H1 (cell line): ENCODE measurements at regions not wholly inside any gene's neighbourhood (a gene's known extent, or its start where the extent isn't known, plus 50 kb on each side); places are given as distances from the start of the nearest gene placed in this dataset.

Experiments
- CTCF ChIA-PET: fragments of 300-600 bp; sonication (Branson Sonifier 250); formaldehyde crosslinking; loops from one replicate; lab custom pipeline; 2021; ENCODE audit not compliant: partially characterized antibody; lab: Charles Lee
- POLR2A ChIA-PET: fragments of 300-600 bp; sonication (Branson Sonifier 250); formaldehyde crosslinking; loops from one replicate; lab custom pipeline; 2021; ENCODE audit warnings: inconsistent platforms; ENCODE audit not compliant: partially characterized antibody; lab: Charles Lee
- DNase-seq, 2 experiments: peaks; one replicate each; pipeline versions ENCODE4 v3.0.0 to v3.0.0-alpha.2; 2010 to 2022; ENCODE audit warnings: low spot score in 2 of 2, low read depth in 1 of 2, mixed read lengths in 1 of 2
- FAIRE-seq: peaks from 2 replicates; lab custom pipeline; 2011; peaks lifted over from hg19 to GRCh38; lab: Jason Lieb, UNC
- H2AFZ ChIP-seq: 2 replicates; pipeline ENCODE4 v1.8.1; 2012; ENCODE audit warnings: low read length, inconsistent platforms
- H2AK5ac ChIP-seq: 2 replicates; pipeline ENCODE4 v1.6.1; 2013; ENCODE audit warnings: low read depth, low read length
- H2BK120ac ChIP-seq: replicated peaks from 2 replicates; pipeline ENCODE3; 2013; ENCODE audit warnings: low read depth, low read length, inconsistent platforms
- H2BK12ac ChIP-seq: 2 replicates; pipeline ENCODE4 v1.6.1; 2013; ENCODE audit warnings: low read depth, low read length
- H2BK15ac ChIP-seq: 2 replicates; pipeline ENCODE4 v1.6.1; 2013; ENCODE audit warnings: low read length
- H2BK20ac ChIP-seq: 2 replicates; pipeline ENCODE4 v1.6.1; 2013; ENCODE audit warnings: low read length
- H2BK5ac ChIP-seq: 2 replicates; pipeline ENCODE4 v1.6.1; 2013; ENCODE audit warnings: low read depth, low read length
- H3K14ac ChIP-seq: 2 replicates; pipeline ENCODE4 v1.6.1; 2013; ENCODE audit warnings: inconsistent platforms; ENCODE audit not compliant: insufficient read length
- H3K18ac ChIP-seq: 2 replicates; pipeline ENCODE4 v1.6.1; 2013; ENCODE audit warnings: low read length; ENCODE audit errors: extremely low read depth
- H3K23ac ChIP-seq: 2 replicates; pipeline ENCODE4 v1.6.1; 2013; ENCODE audit warnings: inconsistent platforms; ENCODE audit not compliant: insufficient read length
- H3K23me2 ChIP-seq: 2 replicates; pipeline ENCODE4 v1.6.1; 2013; ENCODE audit warnings: low read depth, low read length
- H3K27ac ChIP-seq: 2 replicates; pipeline ENCODE4 v1.6.1; 2011; ENCODE audit warnings: low read depth, low read length, inconsistent platforms
- H3K27me3 ChIP-seq, 4 experiments: replicated peaks in 1 of 4; 1 replicate in 1 of 4; 2 replicates in 3 of 4; pipeline versions ENCODE4 v1.6.1 to v1.8.1; 2011 to 2013; ENCODE audit warnings: low read length in 3 of 4, mild to moderate bottlenecking in 3 of 4, inconsistent platforms in 2 of 4, mixed read lengths in 2 of 4, moderate library complexity in 1 of 4; ENCODE audit not compliant: control insufficient read depth in 3 of 4, insufficient read depth in 3 of 4; ENCODE audit errors: extremely low read depth in 1 of 4
- H3K36me3 ChIP-seq, 4 experiments: 2 replicates each; pipeline versions ENCODE4 v1.6.1 to v1.8.1; 2011 to 2013; ENCODE audit warnings: mild to moderate bottlenecking in 4 of 4, low read length in 3 of 4, moderate library complexity in 2 of 4, control low read depth in 1 of 4, inconsistent platforms in 1 of 4; ENCODE audit not compliant: insufficient read depth in 4 of 4, control insufficient read depth in 2 of 4
- H3K4ac ChIP-seq: replicated peaks from 2 replicates; pipeline ENCODE3; 2013; ENCODE audit warnings: low read length, low read depth, mixed read lengths, inconsistent platforms; ENCODE audit not compliant: insufficient read length
- H3K4me1 ChIP-seq, 4 experiments: replicated peaks in 1 of 4; 1 replicate in 1 of 4; 2 replicates in 3 of 4; pipeline versions ENCODE4 v1.6.1 to v1.8.1; 2011 to 2013; ENCODE audit warnings: low read length in 3 of 4, inconsistent platforms in 2 of 4, mixed read lengths in 1 of 4; ENCODE audit not compliant: insufficient read depth in 4 of 4, control insufficient read depth in 3 of 4
- H3K4me2 ChIP-seq, 2 experiments: 2 replicates each; pipeline versions ENCODE4 v1.6.1 to v1.8.1; 2011 to 2013; ENCODE audit warnings: low read depth in 2 of 2, low read length in 2 of 2, control low read depth in 1 of 2, inconsistent platforms in 1 of 2, mild to moderate bottlenecking in 1 of 2; ENCODE audit not compliant: insufficient read depth in 1 of 2
- H3K4me3 ChIP-seq, 4 experiments: fragments of 200-600, 300-600 bp in 1 of 4; sonication (generic), shearing (Covaris generic), sonication (Bioruptor Twin) in 1 of 4; 2 replicates each; pipeline versions ENCODE4 v1.5.1 to v1.8.1; 2011 to 2016; ENCODE audit warnings: low read length in 4 of 4, low read depth in 3 of 4, control low read depth in 2 of 4, inconsistent platforms in 2 of 4, mild to moderate bottlenecking in 2 of 4, mixed read lengths in 1 of 4, moderate library complexity in 1 of 4; ENCODE audit not compliant: insufficient read depth in 2 of 4; ENCODE audit errors: extremely low read depth in 1 of 4
- H3K56ac ChIP-seq: replicated peaks from 2 replicates; pipeline ENCODE3; 2013; ENCODE audit warnings: low read depth, mild to moderate bottlenecking, mixed read lengths, low read length, inconsistent platforms; ENCODE audit not compliant: insufficient read length
- H3K79me1 ChIP-seq: 2 replicates; pipeline ENCODE4 v1.6.1; 2013; ENCODE audit warnings: low read depth, low read length, control low read depth
- H3K79me2 ChIP-seq, 2 experiments: 2 replicates each; pipeline versions ENCODE4 v1.6.1 to v1.8.1; 2012 to 2013; ENCODE audit warnings: low read length in 2 of 2, mild to moderate bottlenecking in 2 of 2, inconsistent platforms in 1 of 2; ENCODE audit not compliant: insufficient read depth in 2 of 2, control insufficient read depth in 1 of 2
- H3K9ac ChIP-seq, 4 experiments: replicated peaks in 1 of 4; 1 replicate in 1 of 4; 2 replicates in 3 of 4; pipeline versions ENCODE4 v1.6.1 to v1.8.1; 2011 to 2013; ENCODE audit warnings: low read depth in 3 of 4, low read length in 3 of 4, control low read depth in 2 of 4, mild to moderate bottlenecking in 2 of 4, moderate library complexity in 2 of 4, inconsistent platforms in 1 of 4; ENCODE audit errors: extremely low read depth in 1 of 4
- H3K9me3 ChIP-seq, 2 experiments: 2 replicates each; pipeline versions ENCODE4 v1.6.1 to v1.8.1; 2012 to 2013; ENCODE audit warnings: mild to moderate bottlenecking in 2 of 2, moderate library complexity in 2 of 2, control low read depth in 1 of 2, inconsistent platforms in 1 of 2, low read depth in 1 of 2, low read length in 1 of 2, mixed read lengths in 1 of 2; ENCODE audit not compliant: insufficient read depth in 2 of 2
- H4K20me1 ChIP-seq, 2 experiments: replicated peaks in 1 of 2; 2 replicates each; pipeline versions ENCODE3 to v1.8.1; 2011 to 2013; ENCODE audit warnings: inconsistent platforms in 2 of 2, low read length in 2 of 2, mild to moderate bottlenecking in 1 of 2; ENCODE audit not compliant: insufficient read depth in 2 of 2, control insufficient read depth in 1 of 2
- H4K5ac ChIP-seq: 2 replicates; pipeline ENCODE4 v1.6.1; 2013; ENCODE audit warnings: low read length, low read depth, mixed read lengths, inconsistent platforms; ENCODE audit not compliant: insufficient read length
- H4K8ac ChIP-seq: 2 replicates; pipeline ENCODE4 v1.8.0; 2013; ENCODE audit warnings: mild to moderate bottlenecking, moderate library complexity, low read length, inconsistent platforms; ENCODE audit not compliant: insufficient read depth; ENCODE audit errors: extremely low read depth
- H4K91ac ChIP-seq: replicated peaks from 2 replicates; pipeline ENCODE3; 2013; ENCODE audit warnings: low read length, mixed read lengths, inconsistent platforms; ENCODE audit not compliant: insufficient read length
- GTF2F1 ChIP-seq: IDR thresholded peaks from 2 replicates; pipeline ENCODE4 v1.6.1; 2012; ENCODE audit warnings: low read depth, low read length, improper control_type of control experiment, borderline replicate concordance
- MAFK ChIP-seq: IDR thresholded peaks from 2 replicates; pipeline ENCODE4 v1.6.1; 2012; ENCODE audit warnings: low read depth, mild to moderate bottlenecking, improper control_type of control experiment, low read length
- PHF8 ChIP-seq: fragments of 200-600 bp; sonication (generic); conservative IDR thresholded peaks from 2 replicates; pipeline ENCODE4 v1.7.1; 2012; ENCODE audit warnings: low read depth, mild to moderate bottlenecking, inconsistent platforms, low read length, moderate library complexity
- SRF ChIP-seq: IDR thresholded peaks from 2 replicates; pipeline ENCODE4 v1.6.1; 2011; ENCODE audit warnings: mild to moderate bottlenecking, low read depth, low read length, moderate library complexity
- SUZ12 ChIP-seq: fragments of 200-600 bp; sonication (generic); IDR thresholded peaks from 2 replicates; pipeline ENCODE4 v1.6.1; 2012; ENCODE audit warnings: mild to moderate bottlenecking, inconsistent platforms, low read length, moderate library complexity, mixed read lengths
- YY1 ChIP-seq: IDR thresholded peaks from 2 replicates; pipeline ENCODE4 v1.6.1; 2011; ENCODE audit warnings: low read depth, mild to moderate bottlenecking, low read length
- TF ChIP-seq, protein P1 (sequence below): IDR thresholded peaks from 2 replicates; pipeline ENCODE4 v1.6.1; 2011; ENCODE audit warnings: low read length, improper control_type of control experiment
- TF ChIP-seq, protein P2 (sequence below): IDR thresholded peaks from 2 replicates; pipeline ENCODE4 v1.6.1; 2012; ENCODE audit warnings: inconsistent platforms

DNA sequence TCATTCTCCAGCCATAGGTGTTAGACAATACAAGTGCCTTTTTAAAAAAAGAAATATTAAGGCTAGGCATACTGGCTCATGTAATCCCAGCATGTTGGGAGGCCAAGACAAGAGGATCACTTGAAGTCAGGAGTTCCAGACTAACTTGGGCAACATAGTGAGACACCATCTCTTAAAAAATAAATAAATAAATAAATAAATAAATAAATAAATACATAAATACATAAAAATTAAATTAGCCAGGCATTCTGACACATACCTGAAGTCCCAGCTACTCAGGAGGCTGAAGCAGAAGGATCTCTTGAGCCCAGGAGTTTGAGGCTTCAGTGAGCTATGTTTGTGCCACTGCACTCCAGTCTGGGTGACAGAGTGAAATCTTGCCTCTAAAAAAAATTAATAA is 85.8 kb upstream of the ATP1B1 start:
- Histone ChIP-seq H3K79me2 (no peaks in the 10 kb centered on the region), H3K56ac (no peak overlapping the region), H3K23ac (no peak overlapping the region), H4K8ac (no peak overlapping the region), H2AK5ac (no peak overlapping the region), H2AFZ (no peak overlapping the region), H3K9me3 (no peaks in the 10 kb centered on the region), H2BK5ac (no peak overlapping the region), H2BK12ac (no peak overlapping the region), H3K36me3 (no peaks in the 10 kb centered on the region), H4K5ac (no peak overlapping the region), H3K4me1 (no peaks in the 10 kb centered on the region), H3K18ac (no peak overlapping the region), H3K14ac (no peak overlapping the region), H4K91ac (no peak overlapping the region), H3K27ac (no peak overlapping the region), H2BK120ac (no peak overlapping the region), H3K9ac (no peak overlapping the region), H3K23me2 (no peaks in the 10 kb centered on the region), H4K20me1 (no peaks in the 10 kb centered on the region), H3K27me3 (no peaks in the 10 kb centered on the region; a peak in 1 of 7 replicates), H3K4ac (no peak overlapping the region), H2BK15ac (no peak overlapping the region), H3K4me3 (no peak overlapping the region), H3K79me1 (no peaks in the 10 kb centered on the region), H2BK20ac (no peak overlapping the region), H3K4me2 (no peak overlapping the region)
- ChIA-PET POLR2A (no interaction called here), CTCF (no interaction called here)
- no peak for FAIRE-seq
- no peak for DNase-seq
- no peak for TF ChIP-seq SUZ12
- TF ChIP-seq, protein P1, sequence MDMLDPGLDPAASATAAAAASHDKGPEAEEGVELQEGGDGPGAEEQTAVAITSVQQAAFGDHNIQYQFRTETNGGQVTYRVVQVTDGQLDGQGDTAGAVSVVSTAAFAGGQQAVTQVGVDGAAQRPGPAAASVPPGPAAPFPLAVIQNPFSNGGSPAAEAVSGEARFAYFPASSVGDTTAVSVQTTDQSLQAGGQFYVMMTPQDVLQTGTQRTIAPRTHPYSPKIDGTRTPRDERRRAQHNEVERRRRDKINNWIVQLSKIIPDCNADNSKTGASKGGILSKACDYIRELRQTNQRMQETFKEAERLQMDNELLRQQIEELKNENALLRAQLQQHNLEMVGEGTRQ, result no peak
- TF ChIP-seq YY1, result no peak
- no peak for TF ChIP-seq SRF
- TF ChIP-seq, protein P2, sequence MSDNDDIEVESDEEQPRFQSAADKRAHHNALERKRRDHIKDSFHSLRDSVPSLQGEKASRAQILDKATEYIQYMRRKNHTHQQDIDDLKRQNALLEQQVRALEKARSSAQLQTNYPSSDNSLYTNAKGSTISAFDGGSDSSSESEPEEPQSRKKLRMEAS, result no peak
- no peak for TF ChIP-seq MAFK
- TF ChIP-seq PHF8, result no peak
- no peak for TF ChIP-seq GTF2F1
